SK-N-MC (cell line): ENCODE measurements at regions not wholly inside any gene's neighbourhood (a gene's known extent, or its start where the extent isn't known, plus 50 kb on each side); places are given as distances from the start of the nearest gene placed in this dataset.

ENCODE experiments used
- DNase-seq: peaks from one replicate; pipeline ENCODE4 v3.0.0-alpha.2; 2011; ENCODE audit warnings: low read depth, low spot score
- H3K27ac ChIP-seq: fragments of 200-600 bp; sonication (generic); 2 replicates; pipeline ENCODE4 v1.5.1; 2016; ENCODE audit warnings: mixed run types
- H3K36me3 ChIP-seq: fragments of 200-600 bp; sonication (generic); 2 replicates; pipeline ENCODE4 v1.6.1; 2017; ENCODE audit warnings: antibody characterized with exemption, low read length, mixed read lengths; ENCODE audit not compliant: insufficient read depth
- H3K4me3 ChIP-seq: fragments of 200-600 bp; sonication (generic); 2 replicates; pipeline ENCODE4 v1.5.1; 2016
- H3K9ac ChIP-seq: fragments of 200-600 bp; sonication (generic); 2 replicates; pipeline ENCODE4 v1.8.0; 2017; ENCODE audit warnings: mixed run types, mixed read lengths; ENCODE audit not compliant: insufficient read length
- H3K9me3 ChIP-seq: fragments of 200-600 bp; sonication (generic); 2 replicates; pipeline ENCODE4 v1.6.1; 2017; ENCODE audit warnings: low read depth, mild to moderate bottlenecking, antibody characterized with exemption, low read length, moderate library complexity, mixed read lengths
- EZH2 ChIP-seq: fragments of 200-600 bp; sonication (generic); IDR thresholded peaks from one replicate; pipeline ENCODE4 v1.6.1; 2017; ENCODE audit warnings: antibody characterized with exemption
- FOXP2 ChIP-seq: optimal IDR thresholded peaks from 2 replicates; pipeline ENCODE3; 2011; ENCODE audit warnings: mild to moderate bottlenecking, moderate library complexity; ENCODE audit not compliant: insufficient read depth; ENCODE audit errors: extremely low read length, control extremely low read depth
- POLR2AphosphoS5 ChIP-seq: IDR thresholded peaks from 2 replicates; pipeline ENCODE4 v1.6.1; 2012; ENCODE audit warnings: mild to moderate bottlenecking, low read depth, low read length, borderline replicate concordance

- Histone ChIP-seq H3K4me3 (no peak overlapping the region), H3K9ac (no peak overlapping the region), H3K27ac (no peak overlapping the region), H3K36me3 (no peaks in the 10 kb centered on the region), H3K9me3 (no peaks in the 10 kb centered on the region)
- no peak for DNase-seq
- TF ChIP-seq POLR2AphosphoS5: no peak
Observed at GRCh38 chr3:124282751-124283651, 291.1 kb upstream of the ROPN1 start.

DNA sequence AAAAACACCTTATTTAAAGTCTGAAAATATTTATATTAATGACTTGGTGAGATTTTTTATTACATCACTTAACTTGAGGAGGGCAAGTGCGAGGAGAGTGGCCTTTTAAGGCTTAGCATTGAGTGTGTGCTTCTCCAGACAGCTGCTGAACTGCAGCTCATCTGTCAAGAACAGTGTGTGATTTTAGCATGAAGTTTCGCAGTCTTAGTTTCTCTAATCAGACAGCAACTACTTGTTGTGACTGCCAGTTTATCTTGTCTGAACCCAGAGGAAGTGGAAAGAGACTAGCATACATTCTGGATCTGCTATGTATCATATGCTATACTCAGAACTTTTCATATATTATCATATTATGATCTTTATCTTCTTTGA is 291.7 kb upstream of the ROPN1 start:
- no peak overlapping the region for H3K27ac ChIP-seq
- H3K36me3 ChIP-seq: no peaks in the 10 kb centered on the region
- TF ChIP-seq EZH2 (no peak), POLR2AphosphoS5 (no peak), FOXP2 (no peak)
- H3K9me3 ChIP-seq: no peaks in the 10 kb centered on the region
- no peak overlapping the region for H3K9ac ChIP-seq
- H3K4me3 ChIP-seq: no peak overlapping the region
- DNase-seq: no peak

DNA sequence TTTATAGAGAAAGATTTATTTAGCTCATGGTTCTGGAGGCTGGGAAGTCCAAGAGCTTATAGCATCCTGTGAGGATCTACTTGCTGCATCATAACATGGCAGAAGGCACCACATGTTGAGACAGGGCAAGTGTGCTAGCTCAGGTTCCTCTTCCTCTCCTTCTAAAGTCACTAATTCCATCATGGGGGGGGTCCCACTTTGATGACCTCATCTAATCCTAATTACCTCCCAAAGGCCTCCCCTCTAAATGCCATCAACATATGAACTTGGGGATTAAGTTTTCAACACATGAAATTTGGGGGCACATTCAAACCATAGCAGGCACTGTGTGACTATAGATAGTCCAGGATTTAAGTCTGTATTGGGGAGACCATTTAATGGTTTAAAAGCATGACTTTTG is 297.1 kb upstream of the ROPN1 start:
- Histone ChIP-seq H3K4me3 (no peak overlapping the region), H3K9ac (no peak overlapping the region), H3K27ac (no peak overlapping the region), H3K9me3 (no peaks in the 10 kb centered on the region), H3K36me3 (no peaks in the 10 kb centered on the region)
- TF ChIP-seq EZH2 (no peak), POLR2AphosphoS5 (no peak), FOXP2 (no peak)
- no peak for DNase-seq

- no peak overlapping the region for H3K4me3 ChIP-seq
- no peak for DNase-seq
- TF ChIP-seq EZH2: no peak
- no peak for TF ChIP-seq FOXP2
- TF ChIP-seq POLR2AphosphoS5: no peak
- no peak overlapping the region for H3K9ac ChIP-seq
- H3K9me3 ChIP-seq: no peaks in the 10 kb centered on the region
- H3K27ac ChIP-seq: no peak overlapping the region
- no peaks in the 10 kb centered on the region for H3K36me3 ChIP-seq
Observed at GRCh38 chr3:124291008-124291407, 299.1 kb upstream of the ROPN1 start.

DNA sequence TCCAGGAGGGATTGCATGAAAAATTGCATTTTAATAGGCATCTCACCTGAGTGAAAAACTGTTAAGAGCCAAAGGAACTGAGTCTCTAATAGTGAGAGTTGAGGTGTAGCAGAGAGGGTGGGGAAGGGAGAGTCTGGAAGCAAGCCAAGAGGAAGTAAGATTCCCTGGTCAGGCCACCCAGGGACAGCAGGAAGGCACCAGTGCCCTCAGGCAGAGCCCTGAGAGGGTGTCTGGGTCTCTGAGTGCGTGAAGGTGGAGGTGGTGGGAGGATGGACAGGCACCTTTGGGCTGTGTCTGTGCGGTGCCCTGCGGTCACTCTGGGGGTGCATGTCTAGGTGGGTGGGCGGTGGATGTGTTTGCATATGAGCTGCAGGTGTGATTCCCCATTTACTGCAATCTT is 300.4 kb upstream of the ROPN1 start:
- no peak for DNase-seq
- no peak for TF ChIP-seq POLR2AphosphoS5
- TF ChIP-seq EZH2: no peak
- TF ChIP-seq FOXP2: no peak
- Histone ChIP-seq H3K4me3 (no peak overlapping the region), H3K9ac (no peak overlapping the region), H3K9me3 (no peaks in the 10 kb centered on the region), H3K36me3 (no peaks in the 10 kb centered on the region), H3K27ac (no peak overlapping the region)

DNA sequence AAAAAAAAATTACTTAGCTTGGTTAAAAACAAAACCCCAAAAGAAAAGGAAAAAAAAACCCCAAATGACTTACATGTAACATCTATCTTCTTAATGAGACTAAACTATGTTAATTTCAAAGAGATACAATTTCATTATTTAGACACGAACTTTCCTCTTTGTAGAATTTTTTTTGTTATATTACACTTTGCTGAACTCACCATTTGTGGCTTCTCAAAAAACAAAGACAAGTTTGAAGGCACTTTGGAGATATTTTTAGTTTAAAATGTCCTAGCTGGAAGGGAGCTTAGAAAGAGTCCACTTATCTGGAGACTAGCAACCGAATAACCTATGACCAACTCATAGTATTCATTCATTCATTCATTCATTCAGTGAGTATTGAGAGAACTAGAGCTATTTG is 301.7 kb upstream of the ROPN1 start:
- Histone ChIP-seq H3K36me3 (no peaks in the 10 kb centered on the region), H3K9ac (no peak overlapping the region), H3K4me3 (no peak overlapping the region), H3K9me3 (no peaks in the 10 kb centered on the region), H3K27ac (no peak overlapping the region)
- DNase-seq: no peak
- TF ChIP-seq FOXP2 (no peak), EZH2 (no peak), POLR2AphosphoS5 (no peak)

DNA sequence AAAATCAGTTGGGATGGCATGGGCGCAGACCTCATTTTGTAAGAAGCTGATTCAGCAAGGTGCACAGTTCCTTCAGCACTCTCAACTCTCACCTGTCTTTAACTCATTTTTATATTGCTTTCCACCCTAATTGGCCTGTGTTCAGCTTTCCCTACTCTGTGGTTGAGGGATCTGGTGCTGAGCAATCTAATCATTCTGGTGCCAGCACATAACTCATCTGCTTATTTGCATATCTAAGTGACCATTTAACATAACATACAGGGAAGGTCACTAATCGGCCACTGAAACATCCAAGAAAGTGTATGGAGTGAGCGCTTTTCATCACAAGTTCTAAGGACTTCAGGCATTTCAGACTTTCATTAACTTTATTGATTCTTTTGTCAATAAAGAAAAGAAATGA is 303.4 kb upstream of the ROPN1 start:
- no peak overlapping the region for H3K27ac ChIP-seq

DNA sequence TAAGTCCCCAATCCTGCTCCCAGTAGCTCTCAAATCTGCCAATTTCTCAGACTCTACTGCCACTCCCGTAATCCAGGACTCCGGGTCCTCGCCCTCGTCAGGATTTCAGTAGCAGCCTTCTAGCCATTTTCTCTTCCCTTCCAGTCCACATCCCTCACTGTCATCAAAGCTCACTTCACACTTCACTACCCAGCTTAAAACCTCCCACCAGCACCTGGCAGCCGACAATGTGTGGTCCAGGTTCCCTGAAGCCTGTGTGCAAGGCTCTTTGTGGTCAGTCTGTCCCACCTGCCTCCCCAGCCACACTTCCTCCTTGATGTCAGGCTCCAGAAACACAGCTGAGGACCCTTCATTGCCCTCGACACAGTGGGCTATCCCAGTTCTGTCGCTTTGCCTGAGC is 304.5 kb upstream of the ROPN1 start:
- H3K9ac ChIP-seq: no peak overlapping the region
- no peaks in the 10 kb centered on the region for H3K9me3 ChIP-seq
- H3K36me3 ChIP-seq: no peaks in the 10 kb centered on the region
- no peak for DNase-seq
- H3K27ac ChIP-seq: no peak overlapping the region
- TF ChIP-seq POLR2AphosphoS5 (no peak), EZH2 (no peak), FOXP2 (no peak)
- no peak overlapping the region for H3K4me3 ChIP-seq

More for the DNA sequence above, 303.4 kb upstream of the ROPN1 start:
- Histone ChIP-seq H3K9ac (no peak overlapping the region), H3K4me3 (no peak overlapping the region), H3K9me3 (no peaks in the 10 kb centered on the region), H3K36me3 (no peaks in the 10 kb centered on the region)
- DNase-seq: no peak
- TF ChIP-seq POLR2AphosphoS5 (no peak), FOXP2 (no peak), EZH2 (no peak)
